Nucleus accumbens (tissue), 56 donors: ENCODE measurements at regions not wholly inside any gene's neighbourhood (a gene's known extent, or its start where the extent isn't known, plus 50 kb on each side); places are given as distances from the start of the nearest gene placed in this dataset.

Experiments used
- DNase-seq, 56 donors: peaks; one replicate each; lab custom pipeline; 2025; lab: John Stamatoyannopoulos, UW

DNA sequence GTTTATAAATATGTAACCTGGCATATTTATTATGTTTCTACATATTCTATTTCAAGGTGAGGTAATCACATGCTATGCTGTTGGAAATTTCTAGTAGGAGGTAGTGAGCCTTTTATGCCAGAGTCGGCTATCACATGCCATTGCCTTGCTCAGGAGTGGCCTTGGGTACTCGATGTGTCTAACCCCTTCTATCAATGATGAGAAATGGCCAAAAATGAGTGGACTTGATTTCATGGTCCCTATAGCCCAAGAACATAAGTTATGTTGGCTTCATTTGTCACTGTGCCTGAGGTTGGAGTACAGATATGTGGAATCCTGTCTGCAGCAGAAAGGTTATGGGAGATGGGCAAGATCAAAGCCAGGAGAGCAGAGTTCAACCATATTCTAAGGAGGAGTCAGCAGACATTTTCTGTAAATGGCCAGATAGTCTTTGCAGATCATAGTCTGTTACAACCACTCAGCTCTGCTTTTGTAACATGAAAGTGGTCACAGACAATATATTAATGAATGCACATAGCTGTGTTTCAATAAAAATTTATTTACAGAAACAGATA, 554.4 kb downstream of the PDCD6IP start:
- no peak for DNase-seq

DNA sequence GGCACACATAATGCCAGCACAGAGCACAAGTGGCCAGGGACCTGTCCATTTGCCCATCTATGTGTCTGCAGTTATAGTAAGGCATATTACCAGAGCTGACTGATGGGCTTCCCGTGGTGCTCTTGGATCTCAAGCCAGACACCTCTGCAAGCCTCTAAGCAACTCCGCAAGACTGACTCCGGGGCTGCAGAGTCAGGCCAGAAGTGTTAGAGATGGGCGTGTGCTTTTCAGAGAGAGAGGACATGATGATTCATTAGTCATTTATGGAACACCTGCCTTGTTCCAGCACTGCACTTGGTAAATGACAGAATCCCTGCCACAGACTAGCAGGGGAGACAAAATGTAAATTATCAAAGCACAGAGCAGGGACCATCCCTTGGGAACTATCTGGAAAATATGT, 559.0 kb downstream of the PDCD6IP start:
- no peak for DNase-seq

DNA sequence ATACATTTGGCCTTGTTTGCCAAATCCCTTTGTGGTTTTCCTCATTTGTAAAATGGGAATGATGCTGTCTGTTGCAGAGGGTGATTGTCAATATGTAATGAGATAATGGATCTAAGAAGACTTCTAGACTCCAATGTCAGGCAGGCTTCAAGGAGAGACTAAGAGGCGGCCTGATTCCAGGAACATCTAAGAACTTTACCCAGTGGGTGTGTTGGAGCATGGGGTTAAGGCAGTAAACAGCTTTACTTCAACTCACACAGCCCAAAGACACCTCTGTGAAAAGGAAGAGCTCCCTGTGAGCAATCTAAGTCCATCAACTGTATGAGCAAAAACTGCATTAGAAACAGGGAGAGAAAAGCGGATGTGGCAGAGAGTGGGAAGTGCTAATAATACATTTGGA, 560.6 kb downstream of the PDCD6IP start:
- no peak for DNase-seq

DNA sequence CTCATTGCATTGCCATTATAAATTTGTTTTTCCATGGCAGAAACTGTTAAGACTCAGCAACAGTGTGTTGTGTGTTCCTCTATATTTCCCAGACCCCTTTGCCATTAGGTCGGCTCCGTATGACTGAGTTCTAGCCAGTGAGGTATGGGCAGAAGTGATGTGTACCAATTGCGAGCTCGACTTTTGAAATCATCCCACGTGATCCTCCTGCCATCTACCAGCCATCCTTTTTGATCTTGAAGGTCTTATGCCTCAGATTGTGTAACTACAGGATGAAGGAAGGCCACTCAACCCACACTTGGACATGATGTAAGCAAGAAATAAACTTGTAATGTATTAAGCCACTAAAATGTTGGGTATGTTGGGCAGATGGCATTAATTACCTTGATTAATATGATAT, 562.3 kb downstream of the PDCD6IP start:
- no peak for DNase-seq

DNA sequence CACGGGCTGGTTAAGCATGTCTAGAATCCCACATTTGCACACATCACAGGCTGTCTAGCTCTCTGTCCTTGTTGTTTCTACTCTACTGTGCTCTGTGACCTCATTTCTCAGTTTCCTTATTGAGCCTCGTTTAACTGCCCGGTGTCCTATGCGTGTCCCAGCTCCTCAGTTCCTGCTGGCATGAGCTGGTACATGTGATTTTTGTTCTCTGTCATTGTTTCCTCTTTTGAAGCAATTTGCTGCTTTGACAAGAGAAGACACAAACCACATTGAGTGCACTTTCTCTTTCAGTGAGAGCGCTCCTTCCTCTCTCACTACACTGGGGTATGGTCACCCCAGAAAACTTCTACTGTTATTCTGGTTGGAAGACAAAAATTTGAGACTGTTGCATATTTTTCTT, 563.5 kb downstream of the PDCD6IP start:
- peak in 1 of 56 donors; percentile 6 for DNase-seq

DNA sequence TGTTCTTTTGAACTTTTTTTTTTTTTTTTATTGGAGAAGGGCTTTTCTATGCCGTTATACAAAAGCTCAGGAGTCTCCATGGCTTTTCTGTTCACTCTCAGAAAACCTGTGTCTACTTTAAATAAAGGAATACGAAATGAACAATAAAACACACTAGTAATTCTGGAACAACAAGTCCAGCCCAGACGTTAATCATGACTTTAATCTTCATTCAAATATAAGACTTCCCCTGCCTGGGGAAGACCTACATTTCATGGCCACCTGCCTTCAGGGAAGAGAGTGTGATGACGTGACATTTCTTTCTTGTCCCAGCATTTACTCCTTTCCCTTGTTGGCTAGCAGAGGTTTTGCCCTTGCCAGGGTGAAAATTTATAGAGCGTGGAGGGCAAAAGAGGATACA, 564.5 kb downstream of the PDCD6IP start:
- no peak for DNase-seq

DNA sequence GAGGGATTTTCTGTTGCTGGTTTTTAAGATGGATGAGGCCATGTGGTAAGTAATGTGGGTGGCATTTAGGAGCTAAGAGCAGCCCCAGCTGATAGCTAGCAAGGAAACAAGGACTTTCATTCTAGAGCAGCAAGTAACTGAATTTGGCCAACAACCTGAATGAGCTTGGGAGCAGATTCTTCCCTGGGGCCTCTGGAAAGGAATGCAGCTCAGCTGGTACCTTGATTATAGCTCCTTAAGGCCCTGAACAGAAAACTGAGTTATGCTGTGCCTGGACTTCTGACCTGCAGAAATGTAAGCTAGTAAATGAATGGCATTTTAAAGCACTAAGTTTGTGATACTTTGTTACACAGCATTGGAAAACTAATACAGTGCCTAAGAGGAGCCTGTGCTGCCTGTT, 565.5 kb downstream of the PDCD6IP start:
- DNase-seq: no peak

DNA sequence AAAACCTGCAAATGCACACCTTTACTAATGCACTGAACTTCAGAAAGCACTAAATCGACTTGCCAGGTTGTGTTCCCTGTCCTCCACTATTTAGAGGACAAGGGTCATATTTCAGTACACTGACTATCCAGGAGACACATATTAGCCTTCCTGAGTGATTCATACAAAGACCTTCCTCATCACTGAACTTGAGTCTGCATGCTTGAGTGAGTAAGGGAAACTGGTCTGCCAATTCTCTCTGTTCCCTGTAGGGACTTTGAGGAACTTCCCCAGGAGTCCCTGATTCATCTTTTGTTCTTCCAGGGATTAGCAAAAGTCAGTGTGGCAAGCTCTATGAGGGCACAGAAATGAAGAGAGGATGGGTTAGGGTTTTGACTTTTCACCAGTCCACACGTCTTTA, 565.9 kb downstream of the PDCD6IP start:
- DNase-seq: no peak

DNA sequence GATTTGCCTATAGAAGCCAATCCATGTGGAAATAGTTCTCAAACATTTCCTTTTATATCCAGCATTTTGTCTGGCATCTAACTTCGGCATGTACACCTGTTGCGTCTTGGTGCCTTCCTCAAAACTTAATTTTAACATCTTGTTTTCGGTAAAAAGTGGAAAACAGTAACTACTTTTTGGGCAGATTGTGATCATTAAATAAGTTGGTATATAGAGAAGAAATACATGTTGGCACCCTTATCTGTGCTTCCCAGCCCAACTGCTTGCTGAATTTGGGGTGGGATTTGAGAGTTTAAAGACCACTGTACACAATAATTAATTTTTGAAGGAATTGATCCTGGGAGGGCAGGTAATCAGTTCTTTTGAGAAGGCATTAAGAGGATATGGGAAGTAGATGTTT, 566.8 kb downstream of the PDCD6IP start:
- no peak for DNase-seq

DNA sequence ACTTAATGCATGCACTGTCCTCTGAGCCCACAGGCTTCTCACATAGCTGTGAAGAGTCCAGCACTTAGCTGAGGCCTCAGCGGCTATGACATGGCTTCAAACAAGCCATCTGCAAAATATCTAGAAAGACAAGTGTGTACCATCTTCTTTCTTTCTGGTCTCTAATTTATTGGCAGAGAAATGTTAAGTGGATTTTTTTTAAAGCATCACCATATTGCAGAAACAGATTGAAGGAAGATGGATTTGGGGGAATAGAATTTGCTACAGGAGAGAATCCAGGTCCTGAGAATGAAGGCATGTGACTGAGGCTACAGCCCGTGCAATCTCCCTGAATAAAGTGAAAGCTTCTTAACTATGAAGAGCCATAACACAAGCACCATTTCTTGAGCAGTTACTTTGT, 567.3 kb downstream of the PDCD6IP start:
- no peak for DNase-seq

DNA sequence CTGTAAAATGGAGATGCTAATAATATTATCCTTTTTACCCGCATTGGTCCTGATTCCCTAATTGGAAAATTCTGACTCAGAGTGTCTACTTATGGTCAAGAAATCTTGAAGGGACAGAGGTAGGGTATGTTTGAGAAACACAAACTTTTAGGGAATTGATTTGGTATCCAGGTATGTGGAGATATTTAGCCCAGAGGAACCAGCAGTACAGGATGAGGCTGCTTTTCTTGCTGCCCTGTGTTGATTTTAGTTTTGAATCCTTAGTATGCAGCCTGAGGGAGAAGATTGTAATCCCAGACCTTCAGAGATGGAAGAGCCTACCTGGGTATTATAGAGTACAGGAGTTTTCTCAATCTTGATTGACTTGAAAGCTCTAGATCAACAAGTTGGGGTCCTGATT, 569.1 kb downstream of the PDCD6IP start:
- DNase-seq: no peak

DNA sequence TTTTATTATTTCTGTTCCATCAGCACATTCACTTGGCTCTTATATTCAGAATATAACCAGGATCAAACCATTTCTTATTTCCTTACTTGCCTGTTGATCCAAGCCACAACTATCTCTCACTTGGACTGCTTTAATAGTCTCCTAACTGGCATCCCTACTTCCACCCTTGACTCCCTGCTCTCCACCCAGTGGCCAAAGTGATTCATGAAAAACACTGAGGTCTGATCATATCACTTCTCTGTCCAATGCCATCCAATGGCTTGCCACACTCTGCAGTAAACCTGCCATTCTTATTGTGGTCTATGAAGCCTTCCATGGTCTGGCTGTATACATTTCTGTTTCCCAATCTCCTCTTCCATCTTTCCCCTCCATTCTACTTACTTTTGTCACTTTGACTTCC, 576.1 kb downstream of the PDCD6IP start:
- DNase-seq: no peak

DNA sequence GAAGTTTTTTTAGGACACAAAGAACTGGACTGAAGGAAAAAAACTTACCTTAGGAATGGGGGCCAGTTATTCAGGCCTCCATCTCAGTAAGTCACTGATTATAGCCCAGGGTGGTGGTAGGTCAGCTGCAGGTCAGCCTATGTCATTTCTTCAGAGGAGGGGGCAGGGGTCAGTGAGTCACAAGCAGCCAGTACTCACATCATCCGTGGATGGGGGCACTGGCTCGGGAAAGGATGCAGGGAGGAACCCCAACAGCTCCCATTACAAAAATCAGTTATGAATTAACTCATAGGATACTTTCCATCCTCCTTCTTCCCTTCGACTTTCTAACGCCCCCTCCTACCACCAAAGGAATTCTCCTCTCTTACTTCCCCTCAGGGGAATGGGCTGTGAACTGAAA, 578.3 kb downstream of the PDCD6IP start:
- DNase-seq: no peak

DNA sequence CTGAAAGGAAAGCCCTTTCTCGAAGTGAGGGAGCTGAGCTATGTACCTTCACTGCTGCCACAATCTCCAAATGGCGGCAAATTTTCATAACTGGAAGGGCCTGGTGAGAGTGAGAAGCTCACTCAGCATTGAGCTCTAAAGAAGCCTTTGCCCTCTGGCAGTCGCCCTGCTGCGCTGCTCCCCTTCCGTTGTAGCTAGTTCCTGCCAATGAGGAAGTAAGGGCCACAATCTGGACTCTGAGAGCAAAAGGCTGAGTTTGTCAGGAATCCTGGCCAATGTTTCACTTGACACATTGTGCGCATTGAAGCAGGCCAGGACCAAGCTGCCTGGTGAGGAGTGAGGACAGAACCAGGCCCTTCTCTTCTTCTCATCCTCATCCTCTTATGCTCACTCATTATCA, 579.5 kb downstream of the PDCD6IP start:
- no peak for DNase-seq

DNA sequence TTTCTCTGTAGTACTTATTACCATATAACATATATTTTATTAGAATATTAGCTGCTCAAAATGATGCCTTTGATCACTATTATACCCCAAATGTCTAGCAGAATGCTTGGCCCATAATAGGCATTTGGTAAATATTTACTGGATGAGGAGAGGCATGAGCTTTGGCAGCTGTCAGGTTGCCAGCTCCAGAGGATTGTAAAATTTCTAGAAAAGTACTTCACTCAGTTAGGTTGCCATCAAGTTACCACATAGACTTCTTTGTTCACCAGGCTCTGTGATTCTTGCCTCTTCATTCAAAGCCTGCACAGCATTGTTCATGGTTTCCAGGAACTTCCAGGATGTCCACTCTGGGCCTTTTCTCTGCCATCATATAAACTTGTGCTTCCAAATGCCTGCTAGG, 582.8 kb downstream of the PDCD6IP start:
- no peak for DNase-seq

DNA sequence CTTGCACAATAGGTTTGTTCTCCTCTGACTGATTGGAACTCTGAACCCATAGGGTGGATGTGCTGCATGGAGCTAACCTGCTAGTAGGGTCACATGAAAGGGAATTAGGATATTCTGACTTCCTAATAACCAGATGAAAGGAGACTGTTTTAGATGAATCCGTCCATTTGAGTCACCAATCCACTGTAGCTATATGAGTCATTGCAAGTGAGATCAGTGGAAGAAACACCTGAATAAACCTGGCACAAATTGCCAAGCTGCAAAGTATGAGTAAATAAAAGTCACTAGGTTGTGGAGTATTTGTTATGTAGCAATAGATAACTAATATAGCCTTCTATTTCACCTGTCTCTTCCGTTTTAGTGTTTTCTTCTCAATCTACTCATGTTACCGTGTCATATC, 584.4 kb downstream of the PDCD6IP start:
- no peak for DNase-seq

DNA sequence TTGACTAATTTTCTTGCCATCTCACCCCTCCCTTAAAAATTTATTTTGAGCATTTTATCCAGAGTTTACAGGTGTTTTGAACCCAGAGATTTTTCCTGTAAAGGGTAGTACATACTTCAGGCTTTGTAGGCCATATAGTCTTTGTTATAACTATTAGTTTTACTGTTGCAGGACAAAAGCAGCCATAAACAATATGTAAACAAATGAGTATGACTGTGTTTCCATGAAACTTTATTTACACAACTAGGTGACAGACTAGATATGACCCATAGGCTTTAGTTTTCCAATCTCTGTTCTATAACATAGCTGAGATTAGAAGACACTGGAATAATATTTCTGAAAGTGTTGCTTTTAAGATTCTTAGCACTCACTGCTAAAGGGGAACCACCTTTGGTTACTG, 587.9 kb downstream of the PDCD6IP start:
- DNase-seq: no peak

DNA sequence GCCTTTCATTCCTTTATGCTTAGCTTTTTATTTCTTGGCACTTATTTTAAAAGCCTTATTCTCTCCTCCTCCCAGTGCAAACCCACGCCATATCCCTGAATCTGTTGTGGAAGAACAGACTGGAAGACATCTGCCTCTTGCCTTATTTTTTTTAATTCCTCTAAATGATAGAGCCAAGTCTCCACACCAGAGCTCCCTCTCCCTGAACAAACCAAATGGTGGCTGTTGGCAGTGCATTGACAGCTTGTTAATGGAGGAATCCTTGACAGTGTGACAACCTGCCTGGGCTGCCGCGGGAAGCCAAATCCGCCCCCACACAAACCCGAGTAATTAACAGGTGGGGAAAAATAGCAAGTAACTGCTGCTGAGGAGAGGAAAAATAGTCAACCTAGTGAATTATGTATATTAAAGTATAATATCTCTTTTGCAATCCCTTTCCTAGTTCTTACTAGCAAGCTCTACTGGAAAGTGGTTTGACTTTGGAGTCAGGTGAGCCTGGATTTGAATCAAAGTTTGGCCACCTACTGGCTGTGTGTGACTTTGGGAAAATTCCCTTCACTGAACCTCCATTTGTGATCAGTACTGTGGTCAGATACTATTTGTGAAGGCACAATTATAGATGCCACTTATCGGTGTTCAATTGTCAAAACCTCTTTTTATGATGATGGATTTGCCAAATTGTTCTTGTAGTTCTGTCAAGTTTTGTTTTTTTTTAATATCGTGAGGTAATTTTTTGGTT, 589.6 kb downstream of the PDCD6IP start:
- DNase-seq: peak in 30 of 56 donors; percentile 2 to 64 (median 8)

DNA sequence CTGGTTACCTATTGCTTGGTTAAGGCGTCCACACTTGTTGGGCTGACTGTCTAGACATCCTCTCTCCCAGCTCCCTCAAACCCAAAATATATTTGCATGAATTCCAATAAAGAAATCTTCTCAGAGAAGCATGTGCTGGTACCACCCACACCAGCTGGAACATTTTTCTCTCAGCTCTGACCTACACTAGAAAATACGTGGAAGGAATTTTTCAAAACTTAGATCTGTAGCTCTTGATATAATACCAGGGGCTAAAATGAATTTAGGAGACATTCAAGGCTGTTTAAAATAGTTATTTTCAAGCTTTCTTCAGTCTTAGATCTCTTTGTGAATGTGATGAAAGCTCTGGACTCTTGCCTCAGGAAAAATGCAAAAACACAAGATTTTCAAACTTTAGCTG, 590.4 kb downstream of the PDCD6IP start:
- DNase-seq: no peak

DNA sequence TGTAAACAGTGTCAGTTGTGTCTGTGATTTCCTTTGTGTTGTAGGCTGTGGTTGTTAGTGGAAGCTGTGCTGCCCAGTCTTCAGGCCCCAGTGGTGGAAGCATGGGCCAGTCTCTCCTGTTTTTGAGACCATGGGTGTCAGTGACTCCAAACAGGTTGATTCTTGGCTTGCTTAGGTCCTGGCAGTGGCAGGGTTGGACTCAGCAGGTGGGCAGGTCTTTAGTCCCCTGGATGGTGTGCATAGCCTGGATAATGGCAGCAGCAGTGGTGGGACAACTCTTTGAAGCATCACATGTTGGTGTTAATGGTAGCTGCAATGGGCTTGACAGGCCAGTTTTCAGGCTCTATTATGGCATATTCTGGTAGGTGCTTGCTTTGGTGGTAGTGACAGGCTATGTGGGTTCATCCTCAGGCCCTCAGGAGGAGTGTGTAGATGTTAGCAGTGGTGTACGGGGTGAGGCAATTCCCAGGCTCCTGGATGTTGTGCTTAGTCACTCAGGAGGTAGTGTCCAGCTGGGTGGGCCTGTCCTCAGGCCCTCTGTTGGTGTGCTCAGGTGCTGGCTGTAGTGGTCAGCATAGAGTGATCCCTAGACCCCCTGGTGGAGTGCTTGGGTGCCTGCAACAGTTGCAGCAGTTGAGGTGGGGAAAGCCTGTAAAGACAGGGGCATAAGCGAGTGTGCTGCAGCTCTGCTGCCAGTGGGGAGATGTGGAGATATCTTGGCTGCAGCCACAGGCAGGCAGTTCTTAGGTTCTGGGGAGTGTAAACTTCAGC, 596.7 kb downstream of the PDCD6IP start:
- DNase-seq: no peak

DNA sequence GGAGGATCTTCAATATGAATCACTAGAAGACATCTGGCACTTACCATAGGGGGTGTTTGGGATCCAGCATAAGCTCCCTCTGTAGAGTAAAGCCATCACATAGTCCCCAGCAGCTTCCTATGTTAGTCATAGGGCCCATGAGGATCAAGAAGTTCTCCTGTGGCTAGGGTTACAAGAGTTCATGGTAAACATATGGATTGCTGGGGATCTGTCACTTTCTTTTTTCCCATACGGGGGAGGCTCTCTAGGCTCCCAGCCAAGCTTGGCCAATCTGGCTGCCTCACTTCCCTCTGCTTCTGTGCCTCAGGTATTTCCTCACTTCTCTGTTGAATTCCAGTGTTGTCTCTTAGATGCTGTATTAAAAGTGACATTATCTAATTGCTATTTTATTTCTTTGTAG, 597.9 kb downstream of the PDCD6IP start:
- no peak for DNase-seq

DNA sequence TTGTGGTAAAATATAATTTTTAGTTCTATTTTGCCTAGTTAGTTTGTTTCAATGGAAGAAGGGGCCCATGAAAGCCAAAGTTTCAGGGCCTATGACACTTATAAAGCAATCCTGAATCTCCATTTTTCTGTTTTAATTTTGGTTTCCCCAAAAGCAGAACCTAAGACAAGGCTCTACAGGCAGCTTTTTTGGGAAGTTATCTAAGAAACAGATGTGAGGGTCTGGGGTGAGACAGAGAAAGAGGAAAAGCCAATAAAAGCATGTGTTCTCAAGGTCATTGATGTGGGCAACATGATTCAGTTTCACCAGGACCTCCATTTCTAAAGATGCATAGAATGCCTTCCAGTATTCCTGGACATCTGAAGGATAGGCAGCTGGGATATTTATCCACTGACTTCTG, 598.5 kb downstream of the PDCD6IP start:
- no peak for DNase-seq
